HPDE6-E6E7 (cell line): ENCODE measurements at regions not wholly inside any gene's neighbourhood (a gene's known extent, or its start where the extent isn't known, plus 50 kb on each side); places are given as distances from the start of the nearest gene placed in this dataset.
"Not testable (repeated sequence)": the region's sequence is repeated elsewhere in the genome, so short reads cannot be mapped to it uniquely, and the experiment has no call there.

Experiments
- DNase-seq: peaks from one replicate; pipeline ENCODE4 v3.0.0; 2011; ENCODE audit warnings: missing footprints; ENCODE audit errors: extremely low spot score

DNA sequence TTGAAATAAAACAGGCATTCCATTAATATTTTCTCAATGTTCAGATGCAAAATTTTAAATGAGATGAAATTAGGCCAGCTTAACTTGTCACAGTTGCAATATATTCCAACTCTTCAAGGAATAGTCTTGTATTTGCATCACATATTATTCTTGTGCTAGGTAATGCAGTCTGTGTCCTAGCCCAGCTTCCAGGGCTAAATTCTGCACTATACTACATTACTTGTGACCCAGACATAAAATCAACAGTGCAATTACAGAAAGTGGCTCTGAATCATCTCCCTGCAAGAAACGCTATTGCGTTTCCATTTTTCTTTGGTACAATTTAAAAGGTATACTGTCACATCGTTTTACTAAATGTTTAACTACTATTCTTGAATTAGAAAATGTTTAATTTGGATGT lies 399.2 kb downstream of the TENT5A start:
- no peak for DNase-seq

GRCh38 chr6:81344026-81344425 lies 408.5 kb downstream of the TENT5A start:
- DNase-seq: not testable (repeated sequence)

- DNase-seq: no peak
Observed at GRCh38 chr6:81340946-81341345, 411.5 kb downstream of the TENT5A start.

GRCh38 chr6:81331526-81331925 lies 421.0 kb downstream of the TENT5A start:
- no peak for DNase-seq

DNA sequence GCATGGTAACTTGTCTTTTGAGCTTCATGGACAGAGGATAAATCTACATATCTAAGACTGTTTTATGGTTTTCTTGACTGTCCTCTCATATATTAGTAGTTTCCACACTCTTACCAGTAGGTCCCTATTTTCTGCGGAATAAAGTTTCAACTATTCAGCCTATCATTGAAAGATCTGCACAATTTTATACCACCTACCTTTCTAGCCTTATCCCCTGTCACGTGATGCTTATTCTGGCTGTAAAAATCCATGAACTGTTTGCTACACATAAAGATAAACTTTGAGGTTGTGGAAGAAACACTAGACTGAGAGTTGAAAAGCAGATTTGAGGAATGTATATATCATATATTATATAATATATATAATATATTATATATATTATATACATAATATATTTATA lies 423.8 kb downstream of the TENT5A start:
- DNase-seq: no peak

GRCh38 chr6:81326881-81327561 lies 425.5 kb downstream of the TENT5A start:
- DNase-seq: no peak

- DNase-seq: no peak
Observed at GRCh38 chr6:81309811-81310210, 442.7 kb downstream of the TENT5A start.

GRCh38 chr6:81308577-81309279 lies 443.8 kb downstream of the TENT5A start:
- no peak for DNase-seq

DNA sequence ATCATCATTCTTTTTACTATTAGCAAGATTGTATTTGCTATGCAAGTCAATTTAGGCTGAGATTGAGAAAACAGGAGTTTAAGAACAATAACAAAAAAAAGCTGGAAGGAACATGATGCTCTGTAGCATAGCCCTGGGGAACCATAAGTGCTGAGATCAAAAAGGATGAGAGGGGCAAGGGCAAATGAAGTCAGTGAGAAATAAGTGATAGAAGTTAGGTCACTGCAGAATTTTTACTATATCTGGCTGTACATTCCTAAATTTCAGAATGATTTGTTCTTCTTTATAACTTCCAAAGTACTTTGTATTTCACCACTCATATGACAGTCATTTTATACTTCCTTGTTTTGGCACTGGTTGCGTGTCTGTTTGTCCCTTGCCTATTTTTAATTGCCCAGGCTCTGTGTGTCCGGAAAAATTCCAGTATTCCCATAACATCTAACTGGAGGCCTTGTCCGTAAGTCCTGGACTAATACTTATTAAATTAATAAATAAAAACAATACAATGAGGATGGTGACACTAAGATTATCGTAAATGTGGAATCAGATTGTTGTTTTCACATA lies 444.7 kb downstream of the TENT5A start:
- DNase-seq: no peak

- DNase-seq: no peak
Observed at GRCh38 chr6:81304466-81304865, 448.0 kb downstream of the TENT5A start.

GRCh38 chr6:81300961-81301360 lies 451.5 kb downstream of the TENT5A start:
- no peak for DNase-seq

GRCh38 chr6:81298751-81299150 lies 453.7 kb downstream of the TENT5A start:
- DNase-seq: no peak

- no peak for DNase-seq
Observed at GRCh38 chr6:81295310-81295709, 457.2 kb downstream of the TENT5A start.

- no peak for DNase-seq
Observed at GRCh38 chr6:81293896-81294295, 458.6 kb downstream of the TENT5A start.

DNA sequence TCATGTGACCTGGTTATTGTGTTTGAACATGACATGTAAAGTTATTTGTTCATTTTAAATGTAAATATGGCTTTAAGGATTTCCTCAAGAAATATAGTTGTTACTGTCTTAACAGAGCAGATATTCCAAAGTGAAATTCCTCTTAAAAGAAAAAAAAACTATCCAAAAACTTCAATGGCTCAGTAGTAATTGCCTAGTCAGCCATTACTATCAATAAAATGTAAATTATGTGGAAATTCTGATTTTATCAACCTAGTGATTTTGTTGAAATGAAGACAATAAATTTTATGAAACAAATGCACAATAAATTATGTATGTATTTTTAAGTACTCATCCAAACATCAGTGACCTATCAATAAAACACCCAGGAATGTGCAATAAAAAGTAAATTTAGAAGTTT lies 463.3 kb downstream of the TENT5A start:
- no peak for DNase-seq

DNA sequence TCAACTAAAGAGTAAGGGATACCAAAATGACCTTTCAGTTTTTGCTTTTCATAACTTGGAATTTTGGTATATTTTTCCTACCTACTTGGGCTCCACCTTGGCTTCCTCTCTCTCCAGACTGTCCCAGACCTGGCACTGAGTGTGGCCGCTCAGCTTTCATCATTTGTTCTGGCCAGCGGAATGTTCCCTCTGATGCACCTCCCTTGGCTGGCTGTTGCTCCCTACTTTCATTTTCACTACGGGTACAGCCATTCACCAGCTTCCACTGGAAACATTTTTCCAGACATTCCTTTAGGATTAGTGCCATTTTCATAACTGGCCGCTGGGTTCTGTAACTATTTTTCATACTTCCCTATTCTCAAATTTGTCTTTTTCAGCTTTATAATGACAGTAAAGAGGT lies 487.4 kb downstream of the TENT5A start:
- DNase-seq: peak; percentile 5

GRCh38 chr6:81263531-81264168 lies 488.8 kb downstream of the TENT5A start:
- no peak for DNase-seq

- DNase-seq: no peak
Observed at GRCh38 chr6:81262656-81263055, 489.8 kb downstream of the TENT5A start.

GRCh38 chr6:81256223-81256622 lies 496.3 kb downstream of the TENT5A start:
- not testable (repeated sequence) for DNase-seq

- DNase-seq: no peak
Observed at GRCh38 chr6:81253821-81254220, 498.7 kb downstream of the TENT5A start.

DNA sequence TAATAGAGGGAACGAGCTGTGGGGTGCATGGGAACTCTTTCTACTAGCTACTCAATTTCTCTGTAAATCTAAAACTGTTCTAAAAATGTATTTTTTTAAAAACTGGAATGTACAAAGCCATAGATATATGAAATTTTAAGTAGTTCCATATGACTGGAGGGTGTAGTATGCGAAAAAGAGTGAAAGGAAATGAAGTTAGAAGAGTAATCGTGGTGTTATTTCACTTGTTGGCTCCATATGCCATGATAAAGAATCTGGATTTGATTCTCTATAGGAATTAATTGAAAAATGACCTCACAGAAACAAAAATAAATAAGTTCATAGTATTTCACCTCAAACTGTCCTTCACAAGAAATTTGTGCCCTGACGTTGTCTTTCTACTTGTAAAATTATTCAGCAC lies 500.2 kb downstream of the TENT5A start:
- DNase-seq: no peak

DNA sequence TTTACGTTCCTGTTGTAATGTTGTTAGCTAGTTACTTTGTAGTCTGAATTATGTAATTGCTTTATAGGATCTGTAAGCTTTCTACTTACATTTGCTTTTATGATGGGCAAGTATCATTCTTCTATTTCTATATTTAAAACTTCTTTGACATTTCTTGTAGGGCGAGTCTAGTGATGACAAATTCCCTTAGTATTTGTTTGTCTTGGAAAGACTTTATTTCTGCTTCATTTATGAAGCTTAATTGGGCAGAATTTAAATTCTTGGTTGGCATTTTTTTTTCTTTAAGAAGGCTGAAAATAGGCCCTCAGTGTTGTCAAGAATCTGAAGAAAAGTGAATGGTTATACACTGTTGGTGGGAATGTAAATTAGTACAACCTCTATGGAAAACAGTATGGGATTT lies 506.3 kb downstream of the TENT5A start:
- DNase-seq: no peak

- DNase-seq: no peak
Observed at GRCh38 chr6:81242624-81243023, 509.9 kb downstream of the TENT5A start.
